ENCODE measurements at regions not wholly inside any gene's neighbourhood (a gene's known extent, or its start where the extent isn't known, plus 50 kb on each side); places are given as distances from the start of the nearest gene placed in this dataset.

GRCh38 chrX:68913249-68913547, 84.4 kb downstream of the EFNB1 start:
- TF ChIP-seq, protein P1, sequence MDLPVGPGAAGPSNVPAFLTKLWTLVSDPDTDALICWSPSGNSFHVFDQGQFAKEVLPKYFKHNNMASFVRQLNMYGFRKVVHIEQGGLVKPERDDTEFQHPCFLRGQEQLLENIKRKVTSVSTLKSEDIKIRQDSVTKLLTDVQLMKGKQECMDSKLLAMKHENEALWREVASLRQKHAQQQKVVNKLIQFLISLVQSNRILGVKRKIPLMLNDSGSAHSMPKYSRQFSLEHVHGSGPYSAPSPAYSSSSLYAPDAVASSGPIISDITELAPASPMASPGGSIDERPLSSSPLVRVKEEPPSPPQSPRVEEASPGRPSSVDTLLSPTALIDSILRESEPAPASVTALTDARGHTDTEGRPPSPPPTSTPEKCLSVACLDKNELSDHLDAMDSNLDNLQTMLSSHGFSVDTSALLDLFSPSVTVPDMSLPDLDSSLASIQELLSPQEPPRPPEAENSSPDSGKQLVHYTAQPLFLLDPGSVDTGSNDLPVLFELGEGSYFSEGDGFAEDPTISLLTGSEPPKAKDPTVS (IDR thresholded peaks at IDR 0.05; ENCODE audit: low read depth, low read length): no peak
- TF ChIP-seq IRF4 (IDR thresholded peaks at IDR 0.05; ENCODE audit: low read depth, low read length) (no peak), HDAC6 (IDR thresholded peaks at IDR 0.05; ENCODE audit: unreplicated experiment) (no peak), FOS (IDR thresholded peaks at IDR 0.05; ENCODE audit: borderline replicate concordance, extremely low read depth, insufficient read length) (no peak), SREBF1 (IDR thresholded peaks at IDR 0.05; ENCODE audit: low read length) (no peak), GABPA (IDR thresholded peaks at IDR 0.05; ENCODE audit: low read depth) (no peak), SRF (IDR thresholded peaks at IDR 0.05; ENCODE audit: low read depth in 2 of 2, low read length in 2 of 2) (no peak), POLR2A (IDR thresholded peaks at IDR 0.05; ENCODE audit: low read depth, low read length) (no peak), SPI1 (IDR thresholded peaks at IDR 0.05; ENCODE audit: borderline replicate concordance, insufficient read depth, low read depth, low read length) (no peak), TARDBP (IDR thresholded peaks at IDR 0.05; ENCODE audit: borderline replicate concordance) (no peak), BCLAF1 (IDR thresholded peaks at IDR 0.05) (no peak), CBX3 (IDR thresholded peaks at IDR 0.05; ENCODE audit: borderline replicate concordance, low read depth) (no peak), MTA2 (IDR thresholded peaks at IDR 0.05; ENCODE audit: low read depth) (no peak), POLR2AphosphoS5 (IDR thresholded peaks at IDR 0.05; ENCODE audit: low read length) (no peak), RCOR1 (conservative IDR thresholded peaks at IDR 0.05; ENCODE audit: low read depth, low read length) (no peak), NR2C2 (IDR thresholded peaks at IDR 0.05; ENCODE audit: borderline replicate concordance, control insufficient read depth, insufficient read length, low read depth) (no peak), ZNF622 (IDR thresholded peaks at IDR 0.05) (no peak), EGR1 (IDR thresholded peaks at IDR 0.05; ENCODE audit: borderline replicate concordance in 1 of 2, low read depth in 2 of 2, low read length in 2 of 2) (no peak)
- TF ChIP-seq, protein P2, sequence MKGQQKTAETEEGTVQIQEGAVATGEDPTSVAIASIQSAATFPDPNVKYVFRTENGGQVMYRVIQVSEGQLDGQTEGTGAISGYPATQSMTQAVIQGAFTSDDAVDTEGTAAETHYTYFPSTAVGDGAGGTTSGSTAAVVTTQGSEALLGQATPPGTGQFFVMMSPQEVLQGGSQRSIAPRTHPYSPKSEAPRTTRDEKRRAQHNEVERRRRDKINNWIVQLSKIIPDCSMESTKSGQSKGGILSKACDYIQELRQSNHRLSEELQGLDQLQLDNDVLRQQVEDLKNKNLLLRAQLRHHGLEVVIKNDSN (IDR thresholded peaks at IDR 0.05; ENCODE audit: borderline replicate concordance, extremely low read length, insufficient read depth, low read depth, low read length): no peak
- TF ChIP-seq, protein P3, sequence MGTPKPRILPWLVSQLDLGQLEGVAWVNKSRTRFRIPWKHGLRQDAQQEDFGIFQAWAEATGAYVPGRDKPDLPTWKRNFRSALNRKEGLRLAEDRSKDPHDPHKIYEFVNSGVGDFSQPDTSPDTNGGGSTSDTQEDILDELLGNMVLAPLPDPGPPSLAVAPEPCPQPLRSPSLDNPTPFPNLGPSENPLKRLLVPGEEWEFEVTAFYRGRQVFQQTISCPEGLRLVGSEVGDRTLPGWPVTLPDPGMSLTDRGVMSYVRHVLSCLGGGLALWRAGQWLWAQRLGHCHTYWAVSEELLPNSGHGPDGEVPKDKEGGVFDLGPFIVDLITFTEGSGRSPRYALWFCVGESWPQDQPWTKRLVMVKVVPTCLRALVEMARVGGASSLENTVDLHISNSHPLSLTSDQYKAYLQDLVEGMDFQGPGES (IDR thresholded peaks at IDR 0.05): no peak
- Histone ChIP-seq H3K4me2 (ENCODE audit: control insufficient read depth, insufficient read depth) (no peak overlapping the region), H3K9me3 (replicated peaks; ENCODE audit: control insufficient read depth, insufficient read depth, low read length) (no peaks in the 10 kb centered on the region), H4K20me1 (ENCODE audit: control insufficient read depth, insufficient read depth) (no peaks in the 10 kb centered on the region), H3K4me1 (ENCODE audit: control insufficient read depth, insufficient read depth, low read length) (no peaks in the 10 kb centered on the region), H3K27me3 (replicated peaks in 1 of 2; ENCODE audit: control insufficient read depth in 2 of 2, insufficient read depth in 2 of 2, low read length in 1 of 2) (no peaks in the 10 kb centered on the region; a peak in 1 of 4 replicates), H3K4me3 (no peak overlapping the region), H3K79me2 (ENCODE audit: control insufficient read depth, insufficient read depth, low read length) (no peaks in the 10 kb centered on the region), H3K27ac (ENCODE audit: control insufficient read depth, insufficient read depth) (no peak overlapping the region), H3K9ac (ENCODE audit: control insufficient read depth, insufficient read depth, low read length) (no peak overlapping the region), H3K36me3 (ENCODE audit: control insufficient read depth in 2 of 2, insufficient read depth in 2 of 2, low read length in 1 of 2) (no peaks in the 10 kb centered on the region), H2AFZ (ENCODE audit: control insufficient read depth, low read depth, low read length) (no peak overlapping the region)
- CTCF ChIA-PET: no interaction called here
- RAD21 ChIA-PET (ENCODE audit: unreplicated experiment): no interaction called here
- intact Hi-C loops (cut with micrococcal nuclease; ENCODE audit: unreplicated experiment): no loop called here
- ATAC-seq: no peak
- no peak for DNase-seq (ENCODE audit: low read depth, low spot score)
- BruUV-seq (replicated peaks): no TSS peak
- WGBS (ENCODE audit: insufficient coverage, insufficient replicate concordance, low lambda C conversion rate, missing lambda C conversion rate): 42% methylated on average over 7 of the region's 7 CpGs
- in situ Hi-C loops (cut with MboI): no loop called here
- POLR2A ChIA-PET: no interaction called here
- FAIRE-seq: no peak
- SMC1A ChIA-PET (ENCODE audit: uncharacterized antibody, unreplicated experiment): no interaction called here

All from GM12878 (cell line).